ENCODE measurements at regions not wholly inside any gene's neighbourhood (a gene's known extent, or its start where the extent isn't known, plus 50 kb on each side); places are given as distances from the start of the nearest gene placed in this dataset.

DNA sequence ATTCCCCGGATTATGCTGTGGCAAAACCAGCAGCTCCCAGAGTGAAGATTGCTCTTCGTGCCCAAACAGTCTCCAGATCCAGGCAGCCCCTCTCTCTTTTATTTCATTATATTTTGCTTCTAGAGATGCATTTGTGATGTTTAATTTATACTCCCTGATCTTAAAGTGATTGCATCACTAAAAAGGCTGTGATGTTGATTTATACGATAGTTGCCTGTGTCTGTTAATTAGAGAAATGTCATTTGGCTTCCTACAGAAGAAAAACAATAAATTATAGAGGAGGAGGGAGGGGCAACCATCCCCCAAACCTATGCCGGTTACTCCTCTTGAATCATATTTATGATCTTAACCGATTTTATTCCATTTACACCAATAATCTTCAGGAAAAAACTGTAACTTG, 615.3 kb downstream of the TOX3 start:
- TF ChIP-seq, protein P1, sequence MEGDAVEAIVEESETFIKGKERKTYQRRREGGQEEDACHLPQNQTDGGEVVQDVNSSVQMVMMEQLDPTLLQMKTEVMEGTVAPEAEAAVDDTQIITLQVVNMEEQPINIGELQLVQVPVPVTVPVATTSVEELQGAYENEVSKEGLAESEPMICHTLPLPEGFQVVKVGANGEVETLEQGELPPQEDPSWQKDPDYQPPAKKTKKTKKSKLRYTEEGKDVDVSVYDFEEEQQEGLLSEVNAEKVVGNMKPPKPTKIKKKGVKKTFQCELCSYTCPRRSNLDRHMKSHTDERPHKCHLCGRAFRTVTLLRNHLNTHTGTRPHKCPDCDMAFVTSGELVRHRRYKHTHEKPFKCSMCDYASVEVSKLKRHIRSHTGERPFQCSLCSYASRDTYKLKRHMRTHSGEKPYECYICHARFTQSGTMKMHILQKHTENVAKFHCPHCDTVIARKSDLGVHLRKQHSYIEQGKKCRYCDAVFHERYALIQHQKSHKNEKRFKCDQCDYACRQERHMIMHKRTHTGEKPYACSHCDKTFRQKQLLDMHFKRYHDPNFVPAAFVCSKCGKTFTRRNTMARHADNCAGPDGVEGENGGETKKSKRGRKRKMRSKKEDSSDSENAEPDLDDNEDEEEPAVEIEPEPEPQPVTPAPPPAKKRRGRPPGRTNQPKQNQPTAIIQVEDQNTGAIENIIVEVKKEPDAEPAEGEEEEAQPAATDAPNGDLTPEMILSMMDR (IDR thresholded peaks at IDR 0.05): no peak
- TF ChIP-seq POLR2AphosphoS5 (IDR thresholded peaks at IDR 0.05; ENCODE audit: insufficient read depth in 1 of 2, low read depth in 1 of 2): no peak
- TF ChIP-seq POLR2A (IDR thresholded peaks at IDR 0.05): no peak

All from vagina (tissue), 2 donors.